DND-41 (cell line): ENCODE measurements at regions not wholly inside any gene's neighbourhood (a gene's known extent, or its start where the extent isn't known, plus 50 kb on each side); places are given as distances from the start of the nearest gene placed in this dataset.

Source experiments
- CTCF ChIP-seq: IDR thresholded peaks from 2 replicates; pipeline ENCODE4 v1.5.1; 2012; ENCODE audit warnings: borderline replicate concordance, low read length, moderate library complexity, mild to moderate bottlenecking; ENCODE audit not compliant: poor library complexity, severe bottlenecking; ENCODE audit errors: extremely low read depth
- EZH2 ChIP-seq: IDR thresholded peaks from 3 replicates; pipeline ENCODE4 v1.6.1; 2012; ENCODE audit warnings: borderline replicate concordance, low read depth, mild to moderate bottlenecking, moderate library complexity, low read length, inconsistent platforms; ENCODE audit not compliant: severe bottlenecking

GRCh38 chr18:41513438-41513837 is 441.6 kb upstream of the PIK3C3 start:
- TF ChIP-seq EZH2 (no peak), CTCF (no peak)
